AG04450 (cell line): ENCODE measurements at regions not wholly inside any gene's neighbourhood (a gene's known extent, or its start where the extent isn't known, plus 50 kb on each side); places are given as distances from the start of the nearest gene placed in this dataset.

Experiments
- CTCF ChIA-PET: fragments of 300-600, 350-600 bp; formaldehyde crosslinking; extraction: SDS; loops from one replicate; lab custom pipeline; 2022; ENCODE audit warnings: antibody characterized with exemption, inconsistent platforms; lab: Charles Lee
- POLR2A ChIA-PET: fragments of 350-600 bp; formaldehyde crosslinking; extraction: SDS; loops from one replicate; lab custom pipeline; 2021; ENCODE audit warnings: antibody characterized with exemption, inconsistent platforms; lab: Yijun Ruan, JAX
- DNase-seq: peaks from one replicate; pipeline ENCODE4 v3.0.0-alpha.2; 2011; ENCODE audit warnings: low read depth, low spot score
- H3K27ac ChIP-seq: one replicate; pipeline ENCODE4 v1.5.1; 2012; ENCODE audit warnings: low read depth, low read length, control low read depth
- H3K27me3 ChIP-seq: one replicate; pipeline ENCODE4 v1.6.0; 2012; ENCODE audit warnings: low read length; ENCODE audit not compliant: control insufficient read depth, insufficient read depth
- H3K4me3 ChIP-seq: 2 replicates; pipeline ENCODE4 v1.5.1; 2011; ENCODE audit warnings: mild to moderate bottlenecking, low read depth, low read length, control low read depth
- H3K9me3 ChIP-seq: 2 replicates; pipeline ENCODE4 v1.5.1; 2012; ENCODE audit warnings: low read length; ENCODE audit not compliant: control insufficient read depth, insufficient read depth
- CTCF ChIP-seq: IDR thresholded peaks from 2 replicates; pipeline ENCODE4 v1.5.1; 2011; ENCODE audit warnings: low read depth, low read length, control low read depth, inconsistent platforms

GRCh38 chr10:6328699-6329423, 126.1 kb downstream of the PFKFB3 start:
- POLR2A ChIA-PET = interaction anchor here (0.7 to 1.3 kb wide), 2 partner anchors 89 to 126 kb away, joined by 3 to 6 read pairs; partner anchors contain the start of gene PFKFB3
- no peak for TF ChIP-seq CTCF

GRCh38 chr10:6333086-6333485, 130.4 kb downstream of the PFKFB3 start:
- Histone ChIP-seq H3K9me3 (peaks cover 8% of the 10 kb centered on the region), H3K27ac (no peak overlapping the region), H3K27me3 (no peaks in the 10 kb centered on the region), H3K4me3 (no peak overlapping the region)
- ChIA-PET CTCF (no interaction called here), POLR2A (no interaction called here)
- DNase-seq = no peak
- no peak for TF ChIP-seq CTCF

More at GRCh38 chr10:6328699-6329423, 126.1 kb downstream of the PFKFB3 start:
- Histone ChIP-seq H3K4me3 (no peak overlapping the region), H3K27ac (no peak overlapping the region), H3K27me3 (no peaks in the 10 kb centered on the region), H3K9me3 (peaks cover 8% of the 10 kb centered on the region)
- DNase-seq = no peak
- CTCF ChIA-PET = no interaction called here

GRCh38 chr10:6333973-6334372, 131.2 kb downstream of the PFKFB3 start:
- POLR2A ChIA-PET = no interaction called here
- no peak overlapping the region for H3K27ac ChIP-seq
- peaks cover 8% of the 10 kb centered on the region for H3K9me3 ChIP-seq
- DNase-seq = no peak
- no peak overlapping the region for H3K4me3 ChIP-seq
- CTCF ChIA-PET = no interaction called here
- no peak for TF ChIP-seq CTCF
- H3K27me3 ChIP-seq = no peaks in the 10 kb centered on the region

GRCh38 chr10:6336016-6336415, 133.3 kb downstream of the PFKFB3 start:
- H3K27me3 ChIP-seq = peaks cover 2% of the 10 kb centered on the region
- ChIA-PET POLR2A (interaction anchor here (0.6 kb wide), 1 partner anchor 102 kb away, joined by 3 read pairs; no protein-coding TSS in a partner anchor), CTCF (no interaction called here)
- H3K9me3 ChIP-seq = peaks cover 3% of the 10 kb centered on the region; the same call in 1 of the 2 replicates
- DNase-seq = no peak
- no peak overlapping the region for H3K4me3 ChIP-seq
- H3K27ac ChIP-seq = no peak overlapping the region
- no peak for TF ChIP-seq CTCF

GRCh38 chr10:6337382-6337781, 134.7 kb downstream of the PFKFB3 start:
- no peak overlapping the region for H3K4me3 ChIP-seq
- no peak for DNase-seq
- peaks cover 2% of the 10 kb centered on the region for H3K27me3 ChIP-seq
- no peak for TF ChIP-seq CTCF
- H3K9me3 ChIP-seq = peaks cover 3% of the 10 kb centered on the region; the same call in 1 of the 2 replicates
- H3K27ac ChIP-seq = no peak overlapping the region
- POLR2A ChIA-PET = no interaction called here
- CTCF ChIA-PET = no interaction called here
